H1 (cell line): ENCODE measurements at regions not wholly inside any gene's neighbourhood (a gene's known extent, or its start where the extent isn't known, plus 50 kb on each side); places are given as distances from the start of the nearest gene placed in this dataset.
A peak's percentile ranks its signal among the peaks of the same experiment; 100 is the strongest.

Source experiments
- GABPA ChIP-seq: IDR thresholded peaks from 2 replicates; pipeline ENCODE4 v1.6.1; 2011; ENCODE audit warnings: mild to moderate bottlenecking, low read length, moderate library complexity, borderline replicate concordance; ENCODE audit not compliant: insufficient read depth
- KDM4A ChIP-seq: IDR thresholded peaks from one replicate; pipeline ENCODE4 v1.7.1; 2012; ENCODE audit warnings: low read depth, mild to moderate bottlenecking, moderate library complexity, low read length, inconsistent platforms; ENCODE audit not compliant: severe bottlenecking
- RFX5 ChIP-seq: IDR thresholded peaks from 2 replicates; pipeline ENCODE4 v1.6.1; 2011; ENCODE audit warnings: low read depth, low read length, improper control_type of control experiment, borderline replicate concordance
- SP1 ChIP-seq: IDR thresholded peaks from 2 replicates; pipeline ENCODE4 v1.6.1; 2011; ENCODE audit warnings: low read depth, low read length
- ZNF274 ChIP-seq: IDR thresholded peaks from 2 replicates; pipeline ENCODE4 v1.7.0; 2012; ENCODE audit warnings: low read length, borderline replicate concordance; ENCODE audit errors: extremely low read depth
- TF ChIP-seq, protein P1 (sequence below): fragments of 300-600 bp; sonication (generic); IDR thresholded peaks from 2 replicates; pipeline ENCODE4 v1.7.1; 2012; ENCODE audit warnings: low read length, moderate library complexity, mild to moderate bottlenecking, inconsistent platforms; ENCODE audit not compliant: insufficient replicate concordance
- TF ChIP-seq, protein P2 (sequence below), 3 experiments: IDR thresholded peaks; 1 replicate in 2 of 3; 2 replicates in 1 of 3; pipeline versions ENCODE4 v1.5.1 to v1.6.1; 2011; ENCODE audit warnings: low read length in 3 of 3, mild to moderate bottlenecking in 3 of 3, inconsistent platforms in 2 of 3, low read depth in 1 of 3, moderate library complexity in 1 of 3; ENCODE audit not compliant: insufficient read depth in 1 of 3; ENCODE audit errors: control extremely low read depth in 1 of 3
- TF ChIP-seq, protein P3 (sequence below): IDR thresholded peaks from 2 replicates; pipeline ENCODE4 v1.6.1; 2011; ENCODE audit warnings: low read length, improper control_type of control experiment

DNA sequence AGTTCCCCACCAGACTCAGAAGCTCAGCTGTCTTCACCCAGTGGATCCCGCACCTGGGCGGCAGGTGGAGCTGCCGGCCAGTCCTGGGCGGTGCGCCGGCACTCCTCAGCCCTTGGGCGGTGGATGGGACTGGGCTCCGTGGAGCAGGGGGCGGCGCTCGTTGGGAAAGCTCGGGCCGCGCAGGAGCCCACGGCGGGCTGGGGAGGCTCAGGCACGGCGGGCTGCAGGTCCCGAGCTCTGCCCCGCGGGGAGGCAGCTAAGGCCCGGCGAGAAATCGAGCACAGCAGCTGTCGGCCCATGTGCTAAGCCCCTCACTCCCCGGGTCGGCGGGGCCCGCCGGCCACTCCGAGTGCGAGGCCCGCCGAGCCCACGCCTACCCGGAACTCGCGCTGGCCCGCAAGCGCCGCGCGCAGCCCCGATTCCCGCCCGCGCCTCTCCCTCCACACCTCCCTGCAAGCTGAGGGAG is 560.0 kb downstream of the BRINP1 start (continued):
- TF ChIP-seq, protein P1, sequence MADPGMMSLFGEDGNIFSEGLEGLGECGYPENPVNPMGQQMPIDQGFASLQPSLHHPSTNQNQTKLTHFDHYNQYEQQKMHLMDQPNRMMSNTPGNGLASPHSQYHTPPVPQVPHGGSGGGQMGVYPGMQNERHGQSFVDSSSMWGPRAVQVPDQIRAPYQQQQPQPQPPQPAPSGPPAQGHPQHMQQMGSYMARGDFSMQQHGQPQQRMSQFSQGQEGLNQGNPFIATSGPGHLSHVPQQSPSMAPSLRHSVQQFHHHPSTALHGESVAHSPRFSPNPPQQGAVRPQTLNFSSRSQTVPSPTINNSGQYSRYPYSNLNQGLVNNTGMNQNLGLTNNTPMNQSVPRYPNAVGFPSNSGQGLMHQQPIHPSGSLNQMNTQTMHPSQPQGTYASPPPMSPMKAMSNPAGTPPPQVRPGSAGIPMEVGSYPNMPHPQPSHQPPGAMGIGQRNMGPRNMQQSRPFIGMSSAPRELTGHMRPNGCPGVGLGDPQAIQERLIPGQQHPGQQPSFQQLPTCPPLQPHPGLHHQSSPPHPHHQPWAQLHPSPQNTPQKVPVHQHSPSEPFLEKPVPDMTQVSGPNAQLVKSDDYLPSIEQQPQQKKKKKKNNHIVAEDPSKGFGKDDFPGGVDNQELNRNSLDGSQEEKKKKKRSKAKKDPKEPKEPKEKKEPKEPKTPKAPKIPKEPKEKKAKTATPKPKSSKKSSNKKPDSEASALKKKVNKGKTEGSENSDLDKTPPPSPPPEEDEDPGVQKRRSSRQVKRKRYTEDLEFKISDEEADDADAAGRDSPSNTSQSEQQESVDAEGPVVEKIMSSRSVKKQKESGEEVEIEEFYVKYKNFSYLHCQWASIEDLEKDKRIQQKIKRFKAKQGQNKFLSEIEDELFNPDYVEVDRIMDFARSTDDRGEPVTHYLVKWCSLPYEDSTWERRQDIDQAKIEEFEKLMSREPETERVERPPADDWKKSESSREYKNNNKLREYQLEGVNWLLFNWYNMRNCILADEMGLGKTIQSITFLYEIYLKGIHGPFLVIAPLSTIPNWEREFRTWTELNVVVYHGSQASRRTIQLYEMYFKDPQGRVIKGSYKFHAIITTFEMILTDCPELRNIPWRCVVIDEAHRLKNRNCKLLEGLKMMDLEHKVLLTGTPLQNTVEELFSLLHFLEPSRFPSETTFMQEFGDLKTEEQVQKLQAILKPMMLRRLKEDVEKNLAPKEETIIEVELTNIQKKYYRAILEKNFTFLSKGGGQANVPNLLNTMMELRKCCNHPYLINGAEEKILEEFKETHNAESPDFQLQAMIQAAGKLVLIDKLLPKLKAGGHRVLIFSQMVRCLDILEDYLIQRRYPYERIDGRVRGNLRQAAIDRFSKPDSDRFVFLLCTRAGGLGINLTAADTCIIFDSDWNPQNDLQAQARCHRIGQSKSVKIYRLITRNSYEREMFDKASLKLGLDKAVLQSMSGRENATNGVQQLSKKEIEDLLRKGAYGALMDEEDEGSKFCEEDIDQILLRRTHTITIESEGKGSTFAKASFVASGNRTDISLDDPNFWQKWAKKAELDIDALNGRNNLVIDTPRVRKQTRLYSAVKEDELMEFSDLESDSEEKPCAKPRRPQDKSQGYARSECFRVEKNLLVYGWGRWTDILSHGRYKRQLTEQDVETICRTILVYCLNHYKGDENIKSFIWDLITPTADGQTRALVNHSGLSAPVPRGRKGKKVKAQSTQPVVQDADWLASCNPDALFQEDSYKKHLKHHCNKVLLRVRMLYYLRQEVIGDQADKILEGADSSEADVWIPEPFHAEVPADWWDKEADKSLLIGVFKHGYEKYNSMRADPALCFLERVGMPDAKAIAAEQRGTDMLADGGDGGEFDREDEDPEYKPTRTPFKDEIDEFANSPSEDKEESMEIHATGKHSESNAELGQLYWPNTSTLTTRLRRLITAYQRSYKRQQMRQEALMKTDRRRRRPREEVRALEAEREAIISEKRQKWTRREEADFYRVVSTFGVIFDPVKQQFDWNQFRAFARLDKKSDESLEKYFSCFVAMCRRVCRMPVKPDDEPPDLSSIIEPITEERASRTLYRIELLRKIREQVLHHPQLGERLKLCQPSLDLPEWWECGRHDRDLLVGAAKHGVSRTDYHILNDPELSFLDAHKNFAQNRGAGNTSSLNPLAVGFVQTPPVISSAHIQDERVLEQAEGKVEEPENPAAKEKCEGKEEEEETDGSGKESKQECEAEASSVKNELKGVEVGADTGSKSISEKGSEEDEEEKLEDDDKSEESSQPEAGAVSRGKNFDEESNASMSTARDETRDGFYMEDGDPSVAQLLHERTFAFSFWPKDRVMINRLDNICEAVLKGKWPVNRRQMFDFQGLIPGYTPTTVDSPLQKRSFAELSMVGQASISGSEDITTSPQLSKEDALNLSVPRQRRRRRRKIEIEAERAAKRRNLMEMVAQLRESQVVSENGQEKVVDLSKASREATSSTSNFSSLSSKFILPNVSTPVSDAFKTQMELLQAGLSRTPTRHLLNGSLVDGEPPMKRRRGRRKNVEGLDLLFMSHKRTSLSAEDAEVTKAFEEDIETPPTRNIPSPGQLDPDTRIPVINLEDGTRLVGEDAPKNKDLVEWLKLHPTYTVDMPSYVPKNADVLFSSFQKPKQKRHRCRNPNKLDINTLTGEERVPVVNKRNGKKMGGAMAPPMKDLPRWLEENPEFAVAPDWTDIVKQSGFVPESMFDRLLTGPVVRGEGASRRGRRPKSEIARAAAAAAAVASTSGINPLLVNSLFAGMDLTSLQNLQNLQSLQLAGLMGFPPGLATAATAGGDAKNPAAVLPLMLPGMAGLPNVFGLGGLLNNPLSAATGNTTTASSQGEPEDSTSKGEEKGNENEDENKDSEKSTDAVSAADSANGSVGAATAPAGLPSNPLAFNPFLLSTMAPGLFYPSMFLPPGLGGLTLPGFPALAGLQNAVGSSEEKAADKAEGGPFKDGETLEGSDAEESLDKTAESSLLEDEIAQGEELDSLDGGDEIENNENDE = no peak
- TF ChIP-seq GABPA (no peak), RFX5 (no peak), KDM4A (peak; percentile 33), SP1 (no peak), ZNF274 (no peak)
- TF ChIP-seq, protein P2, sequence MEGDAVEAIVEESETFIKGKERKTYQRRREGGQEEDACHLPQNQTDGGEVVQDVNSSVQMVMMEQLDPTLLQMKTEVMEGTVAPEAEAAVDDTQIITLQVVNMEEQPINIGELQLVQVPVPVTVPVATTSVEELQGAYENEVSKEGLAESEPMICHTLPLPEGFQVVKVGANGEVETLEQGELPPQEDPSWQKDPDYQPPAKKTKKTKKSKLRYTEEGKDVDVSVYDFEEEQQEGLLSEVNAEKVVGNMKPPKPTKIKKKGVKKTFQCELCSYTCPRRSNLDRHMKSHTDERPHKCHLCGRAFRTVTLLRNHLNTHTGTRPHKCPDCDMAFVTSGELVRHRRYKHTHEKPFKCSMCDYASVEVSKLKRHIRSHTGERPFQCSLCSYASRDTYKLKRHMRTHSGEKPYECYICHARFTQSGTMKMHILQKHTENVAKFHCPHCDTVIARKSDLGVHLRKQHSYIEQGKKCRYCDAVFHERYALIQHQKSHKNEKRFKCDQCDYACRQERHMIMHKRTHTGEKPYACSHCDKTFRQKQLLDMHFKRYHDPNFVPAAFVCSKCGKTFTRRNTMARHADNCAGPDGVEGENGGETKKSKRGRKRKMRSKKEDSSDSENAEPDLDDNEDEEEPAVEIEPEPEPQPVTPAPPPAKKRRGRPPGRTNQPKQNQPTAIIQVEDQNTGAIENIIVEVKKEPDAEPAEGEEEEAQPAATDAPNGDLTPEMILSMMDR (IDR thresholded peaks at IDR 0.05; ENCODE audit: control extremely low read depth in 1 of 3, insufficient read depth in 1 of 3, low read depth in 1 of 3, low read length in 3 of 3) = peak; percentile 26 to 39 (median 27)
- TF ChIP-seq, protein P3, sequence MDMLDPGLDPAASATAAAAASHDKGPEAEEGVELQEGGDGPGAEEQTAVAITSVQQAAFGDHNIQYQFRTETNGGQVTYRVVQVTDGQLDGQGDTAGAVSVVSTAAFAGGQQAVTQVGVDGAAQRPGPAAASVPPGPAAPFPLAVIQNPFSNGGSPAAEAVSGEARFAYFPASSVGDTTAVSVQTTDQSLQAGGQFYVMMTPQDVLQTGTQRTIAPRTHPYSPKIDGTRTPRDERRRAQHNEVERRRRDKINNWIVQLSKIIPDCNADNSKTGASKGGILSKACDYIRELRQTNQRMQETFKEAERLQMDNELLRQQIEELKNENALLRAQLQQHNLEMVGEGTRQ = no peak
